ENCODE measurements at regions not wholly inside any gene's neighbourhood (a gene's known extent, or its start where the extent isn't known, plus 50 kb on each side); places are given as distances from the start of the nearest gene placed in this dataset.

DNA sequence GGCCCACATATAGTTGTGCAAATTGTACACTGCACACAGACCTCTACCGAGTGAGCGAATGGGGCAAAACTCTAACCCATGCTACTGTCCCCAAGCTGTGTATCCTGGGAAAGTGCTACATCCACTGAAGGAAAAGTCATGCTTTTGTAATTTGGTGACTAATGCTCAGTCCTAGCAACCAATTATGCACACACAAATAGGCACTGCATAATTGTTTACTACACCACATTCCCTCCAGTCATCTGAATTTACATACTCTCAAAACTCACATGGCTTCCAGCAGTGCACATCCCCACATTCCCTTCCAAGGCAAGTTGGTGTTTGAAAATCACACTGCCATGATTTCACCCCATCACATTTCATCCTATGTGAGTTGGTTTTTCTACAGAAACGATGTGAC lies 125.9 kb upstream of the OSMR start:
- no peak for DNase-seq

DNA sequence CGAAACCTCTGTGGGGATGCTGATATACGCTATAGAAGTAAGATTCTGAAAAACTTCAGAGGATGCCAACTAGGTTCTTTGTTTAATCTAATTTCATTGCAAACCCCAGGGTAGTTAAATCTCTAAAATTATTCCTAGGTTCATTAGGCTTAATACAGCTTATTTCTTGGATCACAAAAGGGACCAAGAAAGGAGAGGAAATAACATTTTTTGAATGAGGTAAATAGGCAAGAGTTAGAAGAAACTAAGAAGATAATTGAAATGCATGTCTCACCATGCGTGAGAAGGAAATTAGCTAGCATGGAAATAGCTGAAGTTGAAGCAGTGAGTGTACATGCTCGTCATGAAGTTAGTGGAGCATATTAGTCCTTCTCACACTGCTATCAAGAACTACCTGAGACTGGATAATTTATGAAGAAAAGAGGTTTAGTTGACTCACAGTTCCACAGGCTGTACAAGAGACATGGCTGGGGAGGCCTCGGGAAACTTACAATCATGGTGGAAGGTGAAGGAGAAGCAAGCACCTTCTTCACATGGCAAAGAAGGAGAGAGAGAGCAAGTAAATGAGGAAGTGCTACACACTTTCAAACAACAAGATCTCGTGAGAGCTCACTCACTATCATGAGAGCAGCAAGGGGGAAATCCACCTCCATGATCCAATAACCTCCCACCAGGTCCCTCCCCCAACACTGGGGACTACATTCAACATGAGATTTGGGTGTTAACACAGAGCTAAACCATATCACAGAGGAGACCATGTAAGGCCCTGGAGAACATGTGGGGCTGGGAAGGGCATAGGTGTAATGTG lies 125.1 kb upstream of the OSMR start:
- no peak for DNase-seq

DNA sequence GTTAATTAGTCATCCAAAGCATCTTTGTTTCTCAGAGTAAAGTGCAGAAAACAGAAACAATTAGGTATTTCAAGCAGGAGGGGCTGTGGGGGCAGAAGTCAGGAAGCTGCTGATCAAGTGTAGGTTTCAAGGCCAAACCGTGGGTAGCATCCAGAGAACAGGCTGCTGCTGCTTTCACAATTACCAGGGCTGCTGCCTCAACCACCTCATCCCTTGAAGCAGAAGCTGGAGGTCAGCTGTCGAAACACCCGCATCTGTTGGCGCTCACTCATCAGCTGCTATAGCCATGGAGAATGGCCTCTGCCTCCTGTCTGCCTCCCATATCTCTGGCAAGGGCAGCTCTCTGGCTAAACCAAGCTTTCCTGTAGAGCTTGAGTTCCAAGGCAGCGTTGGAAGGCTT lies 122.9 kb upstream of the OSMR start:
- no peak for DNase-seq

DNA sequence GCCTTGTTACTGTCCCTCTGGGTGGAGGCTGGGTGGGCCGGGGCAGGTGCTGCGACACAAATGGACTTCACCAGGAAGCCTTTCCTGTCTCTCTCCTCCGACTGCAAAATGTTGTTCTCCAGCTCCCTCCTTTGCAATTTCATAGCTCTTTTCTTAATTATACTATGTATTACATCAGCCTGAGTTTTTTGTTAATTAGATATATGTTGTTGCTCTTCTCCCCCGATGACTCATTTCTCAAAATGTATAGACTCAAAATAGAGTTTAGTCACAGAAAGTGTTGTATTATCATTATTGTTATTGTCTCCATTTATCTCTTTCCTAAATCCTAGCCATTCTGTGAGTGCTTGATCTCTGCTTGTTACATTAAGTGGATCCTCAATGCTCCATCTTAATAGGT lies 122.4 kb upstream of the OSMR start:
- DNase-seq = no peak

DNA sequence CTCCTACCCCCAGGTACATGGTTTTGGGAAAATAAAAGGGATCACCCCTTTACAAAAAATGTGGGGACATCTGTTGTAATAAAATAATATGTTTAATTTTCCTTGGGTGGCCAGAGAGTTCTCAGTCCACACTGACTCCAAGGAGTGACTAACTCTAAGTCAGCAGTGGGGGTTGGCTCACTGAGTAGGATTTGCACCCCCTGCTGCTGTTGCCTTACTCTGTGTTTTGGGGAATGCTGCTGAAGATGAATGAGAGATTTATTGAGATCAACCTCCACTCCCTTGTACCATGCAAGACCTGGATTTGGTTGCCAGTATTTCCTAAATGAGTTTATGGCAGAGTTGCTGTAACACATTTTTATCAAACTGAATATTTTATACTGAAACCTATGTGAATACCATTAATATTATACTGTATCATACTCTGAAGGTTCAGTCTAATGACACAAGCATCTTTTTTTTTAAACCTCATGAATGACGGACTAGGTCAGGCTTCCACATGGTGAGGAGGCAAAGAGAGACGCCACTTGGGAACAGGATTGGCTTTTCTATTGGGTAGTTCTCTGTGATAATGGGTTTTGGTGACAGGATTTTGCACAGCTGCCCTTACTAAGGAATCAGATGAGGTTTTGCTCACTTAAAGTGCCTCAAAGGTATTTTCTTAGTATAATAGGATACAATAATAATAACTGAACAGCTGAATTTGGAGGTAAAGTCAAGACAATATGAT lies 121.3 kb upstream of the OSMR start:
- no peak for DNase-seq

DNA sequence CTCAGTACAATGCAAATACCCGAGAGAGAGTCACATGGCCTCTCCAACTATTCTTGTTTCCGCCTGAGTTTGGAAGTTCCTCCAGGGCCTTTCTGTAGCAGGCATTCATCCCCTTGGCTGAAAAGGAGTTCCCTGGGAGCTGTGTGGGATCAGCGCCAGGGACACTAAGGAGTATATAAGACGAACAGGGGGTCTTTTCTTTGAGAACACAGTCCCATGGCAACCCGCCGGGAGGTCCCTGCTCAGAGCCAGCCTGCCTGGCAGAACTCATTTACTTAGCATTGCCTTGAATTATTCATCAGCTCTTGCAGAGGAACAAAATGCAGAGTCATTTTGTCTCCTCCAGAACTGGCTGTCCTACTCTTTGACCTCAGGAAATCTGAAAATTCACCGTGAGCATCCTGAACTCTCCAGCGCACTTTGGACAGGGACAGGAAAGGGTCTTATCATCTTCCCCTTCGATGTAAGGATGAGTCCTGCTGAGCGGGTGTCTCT lies 120.4 kb upstream of the OSMR start:
- no peak for DNase-seq

DNA sequence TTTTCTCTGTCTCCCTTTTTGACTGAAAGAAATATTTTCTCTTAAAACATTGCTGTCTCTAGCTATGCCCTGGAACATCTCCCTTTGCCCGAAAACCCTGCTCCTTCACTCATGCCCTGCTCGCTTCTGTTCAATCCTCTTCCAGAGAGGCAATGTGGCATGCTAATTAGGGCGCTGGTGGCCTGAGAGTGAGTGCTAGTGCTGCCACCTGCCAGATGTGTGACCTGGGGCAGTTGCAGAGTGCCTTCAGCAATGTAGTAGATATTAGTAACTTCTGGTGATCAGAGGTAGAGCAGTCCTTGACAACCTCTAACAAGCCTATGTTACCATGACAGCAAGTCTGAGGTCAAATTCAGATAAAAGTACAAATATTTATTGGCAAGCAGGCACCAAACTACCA lies 119.5 kb upstream of the OSMR start:
- no peak for DNase-seq

DNA sequence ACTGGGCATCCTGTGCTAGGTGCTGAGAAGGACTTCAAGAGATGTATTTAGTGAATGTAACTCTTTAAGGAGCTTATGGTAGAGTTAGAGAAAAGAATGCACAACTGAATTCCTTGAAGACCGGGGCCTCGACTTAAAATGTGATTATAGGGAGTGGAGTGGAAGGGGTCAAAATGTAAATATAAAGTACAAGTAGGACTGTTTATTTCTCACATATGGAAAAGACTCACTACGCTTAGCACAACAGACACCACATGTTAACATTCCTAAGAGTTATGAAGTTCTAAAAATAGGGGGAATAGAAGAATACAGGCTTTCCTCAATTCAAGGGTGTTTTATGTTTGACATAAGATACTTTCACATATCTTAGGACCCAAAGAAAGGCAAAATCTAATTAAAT lies 117.8 kb upstream of the OSMR start:
- no peak for DNase-seq

DNA sequence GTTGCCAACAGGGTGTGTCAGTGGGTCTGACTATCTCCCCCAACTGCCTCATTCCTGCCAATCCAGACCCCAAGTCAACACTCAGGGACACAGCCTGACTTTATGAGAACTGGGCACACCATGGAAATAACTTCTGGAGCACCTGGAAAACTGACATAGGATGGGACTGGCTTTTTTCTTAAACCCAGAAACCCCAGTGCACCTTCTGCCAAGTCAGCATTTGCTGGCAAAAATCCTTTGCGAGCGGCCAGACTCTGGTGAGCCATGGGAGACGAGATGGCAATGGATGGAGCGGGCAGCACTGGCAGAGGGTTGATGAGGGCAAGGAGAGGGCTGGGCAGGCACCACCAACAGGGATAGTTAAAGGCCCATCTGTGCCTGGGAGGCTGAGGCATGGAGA lies 114.4 kb upstream of the OSMR start:
- DNase-seq = no peak

DNA sequence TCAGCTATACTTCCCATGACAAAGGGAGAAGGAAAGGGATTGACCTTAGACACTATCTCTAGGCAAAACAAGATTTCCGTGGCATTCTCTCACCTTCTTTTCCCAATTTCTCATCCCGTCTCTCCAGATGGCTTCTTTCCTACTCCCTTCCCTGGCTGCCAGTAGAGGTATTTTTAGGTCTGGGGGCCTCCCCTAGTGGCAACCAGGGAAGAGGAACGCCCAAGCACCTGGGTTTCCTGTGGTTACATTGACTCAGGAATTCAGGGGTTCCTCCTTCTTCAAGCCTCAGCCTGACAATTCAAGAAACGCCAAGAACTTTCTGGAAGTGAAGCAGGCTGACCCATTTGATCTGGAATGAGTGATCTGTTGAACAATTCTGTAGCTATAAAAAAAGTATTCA lies 111.5 kb upstream of the OSMR start:
- DNase-seq = no peak

DNA sequence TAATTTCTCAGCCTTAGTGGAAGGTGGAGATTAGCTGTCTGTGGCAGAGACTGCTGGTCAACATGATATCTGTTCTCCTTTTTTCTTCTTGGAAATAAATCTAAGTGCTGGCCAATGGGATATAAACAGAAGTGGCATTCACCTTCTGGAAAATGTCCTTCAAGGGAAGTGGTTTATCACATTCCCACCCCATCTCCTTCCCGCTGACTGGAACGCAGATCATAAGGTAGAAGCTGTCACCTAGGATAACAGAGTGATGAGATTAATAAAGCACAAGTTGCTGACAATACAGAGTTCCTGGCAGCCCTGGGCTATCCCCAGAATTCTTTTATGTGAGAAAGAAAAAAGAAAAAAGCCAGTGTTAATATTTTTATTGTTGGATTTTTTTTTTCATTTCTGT lies 109.7 kb upstream of the OSMR start:
- no peak for DNase-seq

DNA sequence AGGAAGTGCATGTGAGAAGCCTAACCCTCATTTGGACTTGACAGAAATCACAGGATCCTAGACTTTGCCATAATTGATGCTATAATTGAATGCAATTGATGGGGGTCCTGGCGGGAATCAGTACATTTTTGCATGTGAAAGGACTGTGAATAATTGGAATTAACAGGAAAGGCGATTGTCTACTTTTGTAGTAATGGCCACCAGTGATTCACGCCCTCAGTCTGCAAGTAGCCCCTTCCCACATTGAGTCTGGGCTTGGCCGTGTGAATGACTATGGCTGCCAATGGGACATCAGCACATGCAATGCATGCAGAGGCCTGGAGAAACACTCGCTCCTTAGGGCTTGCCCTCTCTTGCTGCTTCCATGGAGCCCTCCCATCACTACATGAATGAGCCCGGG lies 107.8 kb upstream of the OSMR start:
- no peak for DNase-seq

DNA sequence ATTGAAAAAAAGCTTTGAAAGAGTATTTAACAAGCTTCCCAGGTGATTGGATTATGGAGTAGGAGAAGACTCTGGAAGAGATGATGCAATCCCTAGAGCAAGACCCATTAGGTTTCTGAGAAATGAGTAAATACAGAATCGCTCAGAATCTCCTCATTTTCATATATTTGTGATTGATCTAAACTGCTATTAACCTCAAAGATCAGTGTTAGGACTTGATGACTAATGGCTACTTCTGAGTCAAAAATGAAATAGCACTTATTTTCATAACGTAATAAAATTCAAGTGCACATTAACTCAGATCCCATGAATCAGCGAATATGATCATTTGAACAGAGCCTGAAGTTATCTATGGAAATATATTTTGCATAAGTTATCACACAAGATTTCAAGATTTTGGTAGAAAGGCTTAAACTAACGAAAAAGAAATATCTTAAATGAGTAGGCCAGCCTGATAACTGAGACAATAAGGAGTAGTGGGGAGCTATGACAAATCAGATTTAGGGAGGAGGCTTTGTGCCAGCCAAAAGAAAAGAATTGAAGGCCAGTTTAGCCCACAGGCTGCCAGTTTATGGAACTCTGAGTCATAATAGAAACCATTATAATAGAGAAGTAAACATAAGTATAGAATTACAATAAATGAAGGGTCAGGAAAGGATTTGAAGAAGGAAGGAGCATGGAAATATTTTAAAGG lies 106.7 kb upstream of the OSMR start:
- DNase-seq = no peak

DNA sequence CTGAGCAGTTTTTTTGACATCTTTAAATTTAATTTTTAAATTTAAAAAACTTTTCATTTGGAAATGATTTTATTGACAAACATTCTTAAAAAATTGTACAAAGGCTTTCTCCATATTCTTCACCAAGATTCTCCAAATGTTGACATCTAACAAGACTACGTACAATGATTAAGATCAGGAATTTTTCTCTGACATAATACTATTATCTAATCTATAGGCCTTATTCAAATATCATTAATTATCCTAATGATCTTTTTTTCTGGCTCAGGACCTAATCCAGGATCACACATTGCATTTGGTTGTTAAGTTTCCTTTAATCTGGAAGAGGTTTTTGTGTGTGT lies 106.1 kb upstream of the OSMR start:
- no peak for DNase-seq

DNA sequence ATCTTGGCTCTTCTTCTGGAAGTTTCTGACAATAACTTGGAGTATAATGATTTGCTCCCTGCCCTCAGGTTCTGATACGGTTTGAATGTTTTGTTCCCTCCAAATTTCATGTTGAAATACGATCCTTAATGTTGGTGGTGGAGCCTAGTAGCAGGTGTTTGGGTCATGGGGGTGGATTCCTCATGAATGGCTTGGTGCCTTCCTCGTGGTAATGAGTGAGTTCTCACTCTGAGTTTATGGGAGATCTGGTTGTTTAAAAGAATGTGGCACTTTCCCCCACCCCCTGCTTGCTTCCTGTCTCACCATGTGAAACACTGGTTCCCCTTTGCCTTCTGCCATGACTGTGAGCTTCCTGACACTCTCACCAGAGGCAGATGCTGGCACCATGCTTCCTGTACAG lies 103.0 kb upstream of the OSMR start:
- no peak for DNase-seq

DNA sequence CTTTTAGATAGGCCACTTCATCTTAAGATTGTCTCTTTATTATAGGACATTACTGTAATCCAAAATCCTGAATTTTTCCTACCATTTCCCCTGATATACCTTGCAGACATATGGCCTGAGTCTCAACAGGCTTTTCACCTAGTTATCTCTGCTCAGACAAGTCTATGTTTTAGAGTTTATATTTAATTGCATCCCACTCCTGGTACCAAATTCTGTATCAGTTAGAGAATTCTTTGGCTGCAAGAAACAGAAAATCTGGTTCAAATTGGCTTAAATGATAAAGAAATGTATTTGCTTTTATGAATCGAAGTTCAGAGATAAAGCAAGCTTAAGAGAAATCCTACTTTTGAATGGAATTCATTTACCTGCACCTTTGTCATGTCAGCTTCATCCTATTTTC lies 102.2 kb upstream of the OSMR start:
- DNase-seq = no peak

DNA sequence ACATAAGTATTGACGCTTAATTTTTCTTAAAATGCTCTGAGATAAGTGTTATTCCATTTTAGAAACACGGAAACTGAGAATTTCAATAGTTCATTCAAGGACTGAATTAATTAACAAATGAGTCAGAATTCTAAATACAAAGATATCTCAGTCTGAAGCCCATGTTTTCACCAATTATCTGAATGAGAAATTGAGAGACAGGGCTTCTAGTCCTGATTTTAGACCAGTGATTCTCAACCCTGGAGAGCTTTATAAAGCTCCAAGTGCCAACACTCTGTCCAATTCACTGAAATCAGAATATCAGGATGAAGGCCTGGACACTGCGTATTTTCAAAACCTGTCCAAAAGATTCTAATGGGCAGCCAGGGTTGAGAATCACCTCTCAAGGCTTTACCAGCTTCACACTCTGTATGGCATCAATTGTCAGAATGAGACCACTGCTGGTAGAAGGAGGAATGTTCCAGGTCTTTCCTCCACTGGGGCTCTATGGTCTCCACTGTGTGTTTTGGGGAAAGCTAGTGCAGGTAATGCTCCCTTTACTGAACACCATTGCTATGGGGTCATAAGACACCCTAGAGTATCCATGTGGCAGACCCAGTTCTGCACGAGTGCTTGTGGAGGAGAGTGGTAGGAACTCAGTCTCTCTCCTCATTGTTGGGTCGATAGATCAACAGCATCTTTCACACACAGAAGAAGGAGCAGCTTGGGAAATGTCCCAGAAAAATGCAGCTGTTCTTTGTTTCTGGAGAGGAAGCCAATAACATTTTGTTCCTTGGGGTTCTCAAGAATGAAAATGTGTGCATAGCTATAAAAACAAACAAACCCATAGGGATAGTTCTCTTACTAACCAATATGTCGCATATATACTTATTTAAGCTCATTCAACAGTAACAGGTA lies 99.7 kb upstream of the OSMR start:
- DNase-seq = no peak

DNA sequence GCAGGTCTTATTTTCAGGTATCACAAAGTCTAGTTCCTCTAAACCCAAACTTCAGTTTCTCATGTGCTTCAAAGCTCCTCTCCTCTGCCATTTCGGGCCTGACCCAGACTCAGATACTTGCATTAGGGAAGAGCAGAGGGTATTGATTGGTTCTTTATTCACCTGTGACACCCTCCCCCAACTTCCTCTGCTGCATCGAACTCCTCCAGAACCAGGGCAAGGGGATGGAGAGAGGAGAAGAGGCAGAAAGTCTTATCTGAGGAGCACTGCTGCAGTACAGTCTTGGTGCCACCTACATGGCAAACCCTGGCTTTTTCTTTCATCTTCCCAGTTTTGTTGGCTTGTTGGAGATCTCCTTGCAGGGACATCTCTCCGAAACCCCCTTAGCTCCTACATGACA lies 96.0 kb upstream of the OSMR start:
- no peak for DNase-seq

DNA sequence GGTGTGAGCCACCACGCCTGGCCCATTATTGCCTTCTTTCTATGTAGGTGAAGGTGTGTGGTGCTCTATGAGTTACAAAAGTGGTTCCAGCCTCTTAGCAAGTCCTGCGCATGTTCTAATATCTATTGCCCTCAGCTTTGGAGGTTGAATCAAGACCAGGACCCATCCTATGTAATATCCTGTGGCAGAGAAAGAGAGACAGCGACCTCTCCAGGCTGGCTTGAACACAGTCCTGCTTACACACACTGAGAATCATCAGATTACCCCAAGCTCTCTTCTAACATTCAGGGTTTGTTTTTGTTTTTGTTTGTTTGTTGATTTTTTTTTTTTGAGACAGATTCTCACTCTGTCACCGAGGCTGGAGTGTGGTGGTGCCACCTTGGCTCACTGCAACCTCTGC lies 94.7 kb upstream of the OSMR start:
- no peak for DNase-seq

DNA sequence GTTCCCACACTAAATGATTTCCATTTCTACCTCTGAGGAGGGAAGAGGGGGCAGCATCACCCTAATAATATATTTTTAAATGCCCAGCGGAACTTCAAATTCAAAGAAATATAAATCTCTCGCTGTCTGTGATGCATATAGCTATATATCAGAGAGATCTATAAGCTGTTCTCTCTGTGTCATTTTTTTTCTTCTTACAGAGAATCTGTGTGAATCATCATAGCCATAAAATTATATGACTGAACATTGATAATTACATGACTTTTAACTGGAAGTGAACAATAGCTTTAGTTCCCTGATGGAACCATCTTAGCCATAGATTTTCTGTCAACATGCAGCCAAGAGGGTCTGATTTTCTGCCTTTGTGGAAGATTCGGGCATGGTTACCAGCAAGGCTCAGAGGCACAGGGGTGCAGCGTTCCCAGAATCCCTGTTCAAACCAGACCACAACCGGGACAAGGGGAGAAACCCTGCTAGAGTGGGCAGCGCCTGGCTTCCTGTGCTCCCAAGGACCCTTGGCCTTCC lies 93.7 kb upstream of the OSMR start:
- DNase-seq = no peak

DNA sequence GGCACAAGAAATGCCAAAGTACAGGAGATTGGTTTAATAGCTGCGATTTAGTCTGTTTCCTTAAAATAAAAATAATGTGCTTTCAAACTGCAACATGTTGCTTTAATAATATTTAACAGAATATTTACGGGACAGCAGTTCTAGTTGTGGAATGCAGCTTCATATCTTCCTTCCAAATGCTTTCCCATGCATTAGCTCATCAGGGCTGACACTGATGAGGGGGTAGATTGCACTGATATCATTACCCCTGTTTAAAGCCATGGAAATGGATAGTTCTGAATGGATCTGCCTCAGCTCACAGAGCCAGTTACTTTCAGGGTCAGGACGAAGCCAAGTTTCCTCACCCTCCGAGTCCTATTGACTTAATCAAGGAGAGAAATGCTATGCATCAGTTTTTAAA lies 93.2 kb upstream of the OSMR start:
- no peak for DNase-seq

DNA sequence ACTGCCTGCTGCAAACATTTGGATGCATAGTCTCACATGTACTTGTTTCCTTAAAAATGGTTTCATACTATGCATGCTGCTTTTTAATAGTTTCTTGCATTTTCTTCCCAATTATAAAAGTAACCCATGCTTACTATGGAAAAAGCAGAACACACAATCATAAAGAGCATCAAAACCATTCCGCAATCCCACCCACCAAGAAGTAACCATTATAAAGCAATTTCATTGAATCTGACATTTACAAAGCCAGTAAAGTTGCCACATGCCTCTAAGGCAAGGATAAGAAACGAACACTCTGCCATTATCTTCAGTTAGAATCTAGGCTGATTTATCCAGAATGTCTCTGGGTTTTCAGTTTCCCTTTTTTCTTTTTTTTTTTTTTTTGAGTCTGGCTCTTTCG lies 92.7 kb upstream of the OSMR start:
- DNase-seq = no peak

DNA sequence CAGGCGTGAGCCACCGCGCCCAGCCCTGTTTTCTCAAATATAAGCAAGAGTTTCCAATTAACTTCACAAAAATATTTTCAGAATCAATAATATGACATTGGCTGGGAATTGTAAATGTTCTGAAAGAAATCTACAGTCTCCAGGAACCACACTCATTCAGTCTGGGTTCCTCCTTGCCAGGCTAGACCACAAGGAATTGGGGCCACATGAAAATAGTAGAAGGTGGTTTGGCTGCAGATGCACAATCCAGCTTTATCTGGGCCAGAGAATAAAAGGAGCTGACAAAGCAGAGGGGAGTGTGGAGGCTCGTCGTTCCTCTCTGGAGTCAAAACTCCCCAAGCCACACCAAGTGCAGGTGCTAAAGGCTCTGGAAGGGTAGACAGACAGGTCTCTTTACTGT lies 92.0 kb upstream of the OSMR start:
- DNase-seq = no peak
